Neural cell (in vitro differentiated cells): ENCODE measurements at regions not wholly inside any gene's neighbourhood (a gene's known extent, or its start where the extent isn't known, plus 50 kb on each side); places are given as distances from the start of the nearest gene placed in this dataset.

Source experiments
- H2AFZ ChIP-seq: fragments of 200-600, 300-800 bp; sonication (generic), shearing (Covaris generic); 2 replicates; pipeline ENCODE4 v1.6.0; 2014; ENCODE audit warnings: low read depth, mild to moderate bottlenecking, antibody characterized with exemption, low read length, moderate library complexity
- H3F3A ChIP-seq: fragments of 200-600 bp; shearing (Covaris generic); 2 replicates; pipeline ENCODE4 v1.6.1; 2016; ENCODE audit warnings: mild to moderate bottlenecking, moderate library complexity, mixed read lengths, antibody characterized with exemption, low read length; ENCODE audit not compliant: insufficient read depth, poor library complexity, severe bottlenecking
- H3K27ac ChIP-seq: fragments of 200-600, 300-800 bp; sonication (generic), shearing (Covaris generic); 2 replicates; pipeline ENCODE4 v1.5.1; 2014; ENCODE audit warnings: mild to moderate bottlenecking, low read length, moderate library complexity
- H3K27me3 ChIP-seq: fragments of 300-800, 200-600 bp; sonication (generic), shearing (Covaris generic); 2 replicates; pipeline ENCODE4 v1.6.0; 2014; ENCODE audit warnings: mild to moderate bottlenecking, low read depth, low read length, moderate library complexity; ENCODE audit not compliant: insufficient read depth
- H3K36me3 ChIP-seq: fragments of 300-800, 200-600 bp; sonication (generic), shearing (Covaris generic); 2 replicates; pipeline ENCODE4 v1.5.1; 2014; ENCODE audit warnings: mild to moderate bottlenecking, antibody characterized with exemption, low read length, moderate library complexity; ENCODE audit not compliant: insufficient read depth
- H3K4me2 ChIP-seq: fragments of 300-800, 200-600 bp; sonication (generic), shearing (Covaris generic); 2 replicates; pipeline ENCODE4 v1.6.0; 2014; ENCODE audit warnings: mild to moderate bottlenecking, low read length
- H3K4me3 ChIP-seq: fragments of 300-800, 200-600 bp; sonication (generic), shearing (Covaris generic); 2 replicates; pipeline ENCODE4 v1.5.1; 2014; ENCODE audit warnings: mild to moderate bottlenecking, low read length, moderate library complexity
- H3K79me2 ChIP-seq: fragments of 200-600 bp; shearing (Covaris generic); replicated peaks from 2 replicates; pipeline ENCODE4 v1.6.0; 2014; ENCODE audit warnings: mild to moderate bottlenecking, low read length, moderate library complexity; ENCODE audit not compliant: insufficient read depth
- H3K9ac ChIP-seq: fragments of 300-800, 200-600 bp; sonication (generic), shearing (Covaris generic); 2 replicates; pipeline ENCODE4 v1.6.1; 2016; ENCODE audit warnings: mild to moderate bottlenecking, low read length, mixed read lengths
- H3K9me2 ChIP-seq: fragments of 200-600 bp; shearing (Covaris generic); 2 replicates; pipeline ENCODE4 v1.6.1; 2016; ENCODE audit warnings: mild to moderate bottlenecking, low read length, mixed read lengths; ENCODE audit not compliant: insufficient read depth
- H3K9me3 ChIP-seq: fragments of 200-600, 300-800 bp; sonication (generic), shearing (Covaris generic); 2 replicates; pipeline ENCODE4 v1.6.1; 2016; ENCODE audit warnings: mild to moderate bottlenecking, mixed run types, low read length, moderate library complexity, mixed read lengths
- H4K20me1 ChIP-seq: fragments of 200-600 bp; shearing (Covaris generic); 2 replicates; pipeline ENCODE4 v1.6.1; 2016; ENCODE audit warnings: mild to moderate bottlenecking, mixed run types; ENCODE audit not compliant: insufficient read depth
- CTCF ChIP-seq: fragments of 450-650 bp; IDR thresholded peaks from 2 replicates; pipeline ENCODE4 v1.5.1; 2014; ENCODE audit warnings: antibody characterized with exemption, mild to moderate bottlenecking, moderate library complexity; ENCODE audit not compliant: poor library complexity, severe bottlenecking
- EP300 ChIP-seq: fragments of 450-650 bp; conservative IDR thresholded peaks from 2 replicates; pipeline ENCODE4 v1.6.1; 2014; ENCODE audit warnings: antibody characterized with exemption, mild to moderate bottlenecking, moderate library complexity; ENCODE audit not compliant: poor library complexity, severe bottlenecking
- EZH2 ChIP-seq: fragments of 200-600, 300-800 bp; shearing (Covaris generic), sonication (generic); IDR thresholded peaks from 2 replicates; pipeline ENCODE4 v1.6.1; 2014; ENCODE audit warnings: antibody characterized with exemption, low read length, borderline replicate concordance, mild to moderate bottlenecking; ENCODE audit not compliant: insufficient read depth, poor library complexity, severe bottlenecking
- MXI1 ChIP-seq: fragments of 450-650 bp; conservative IDR thresholded peaks from 2 replicates; pipeline ENCODE4 v1.6.1; 2014; ENCODE audit warnings: antibody characterized with exemption, mild to moderate bottlenecking; ENCODE audit not compliant: poor library complexity, severe bottlenecking
- POLR2AphosphoS5 ChIP-seq: IDR thresholded peaks from 2 replicates; pipeline ENCODE4 v1.6.1; 2012
- RAD21 ChIP-seq: fragments of 450-650 bp; conservative IDR thresholded peaks from 2 replicates; pipeline ENCODE4 v1.6.1; 2014; ENCODE audit warnings: antibody characterized with exemption, mild to moderate bottlenecking, moderate library complexity
- REST ChIP-seq: IDR thresholded peaks from 2 replicates; pipeline ENCODE4 v1.6.1; 2012; ENCODE audit warnings: borderline replicate concordance
- SMC3 ChIP-seq: fragments of 450-650 bp; conservative IDR thresholded peaks from 2 replicates; pipeline ENCODE4 v1.6.1; 2014; ENCODE audit warnings: antibody characterized with exemption, mild to moderate bottlenecking, moderate library complexity; ENCODE audit not compliant: poor library complexity
- TAF1 ChIP-seq: IDR thresholded peaks from 2 replicates; pipeline ENCODE4 v1.6.1; 2012; ENCODE audit warnings: low read depth

GRCh38 chr13:103388839-103389238, 322.6 kb upstream of the SLC10A2 start:
- Histone ChIP-seq H3F3A (no peaks in the 10 kb centered on the region), H3K9ac (no peak overlapping the region), H3K4me3 (no peak overlapping the region), H3K27ac (no peak overlapping the region), H3K36me3 (no peaks in the 10 kb centered on the region), H3K9me3 (no peaks in the 10 kb centered on the region), H3K27me3 (no peaks in the 10 kb centered on the region), H3K9me2 (no peaks in the 10 kb centered on the region), H4K20me1 (no peaks in the 10 kb centered on the region), H3K4me2 (no peak overlapping the region), H2AFZ (no peak overlapping the region), H3K79me2 (no peaks in the 10 kb centered on the region)
- no peak for TF ChIP-seq MXI1
- TF ChIP-seq RAD21 = no peak
- TF ChIP-seq SMC3 = no peak
- TF ChIP-seq REST = no peak
- no peak for TF ChIP-seq EZH2
- TF ChIP-seq EP300 = no peak
- no peak for TF ChIP-seq CTCF
- TF ChIP-seq POLR2AphosphoS5 = no peak
- TF ChIP-seq TAF1 = no peak

- Histone ChIP-seq H3K4me2 (no peak overlapping the region), H3F3A (no peaks in the 10 kb centered on the region), H3K27me3 (no peaks in the 10 kb centered on the region), H3K4me3 (no peak overlapping the region), H4K20me1 (no peaks in the 10 kb centered on the region), H3K79me2 (no peaks in the 10 kb centered on the region), H3K9me3 (no peaks in the 10 kb centered on the region), H3K36me3 (no peaks in the 10 kb centered on the region), H3K9me2 (no peaks in the 10 kb centered on the region), H2AFZ (no peak overlapping the region), H3K9ac (no peak overlapping the region), H3K27ac (no peak overlapping the region)
- TF ChIP-seq EP300 = no peak
- TF ChIP-seq POLR2AphosphoS5 = no peak
- no peak for TF ChIP-seq REST
- no peak for TF ChIP-seq MXI1
Observed at GRCh38 chr13:103386341-103386740, 320.1 kb upstream of the SLC10A2 start.
